ENCODE measurements at regions not wholly inside any gene's neighbourhood (a gene's known extent, or its start where the extent isn't known, plus 50 kb on each side); places are given as distances from the start of the nearest gene placed in this dataset.
A peak's percentile ranks its signal among the peaks of the same experiment; 100 is the strongest.

DNA sequence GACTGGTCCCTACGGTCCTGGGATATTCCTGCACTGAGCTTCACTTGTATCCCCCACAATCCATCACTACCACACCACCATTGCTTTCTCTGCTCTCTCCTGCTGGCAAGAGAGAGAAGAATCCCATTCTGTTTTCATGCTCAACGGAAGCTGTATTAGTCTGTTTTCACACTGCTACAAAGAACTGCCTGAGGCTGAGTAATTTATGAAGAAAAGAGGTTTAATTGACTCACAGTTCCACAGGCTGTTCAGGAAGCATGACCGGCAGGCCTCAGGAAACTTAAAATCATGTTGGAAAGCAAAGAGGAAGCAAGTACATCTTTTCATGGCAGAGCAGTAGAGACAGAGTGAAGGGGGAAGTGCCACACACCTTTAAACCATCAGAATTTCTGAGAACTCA is 260.4 kb upstream of the LYZL1 start:
- Mint-ChIP-seq H3K9me3 (ENCODE audit: unreplicated experiment) (peaks cover 7% of the 10 kb centered on the region), H3K4me1 (ENCODE audit: low read depth, unreplicated experiment) (peaks cover 18% of the 10 kb centered on the region), H3K4me3 (ENCODE audit: unreplicated experiment) (no peak overlapping the region), H3K27me3 (ENCODE audit: low read depth, unreplicated experiment) (peaks cover 2% of the 10 kb centered on the region), H3K27ac (ENCODE audit: unreplicated experiment) (no peak overlapping the region), H3K36me3 (ENCODE audit: low read depth, unreplicated experiment) (no peaks in the 10 kb centered on the region)
- no peaks in the 10 kb centered on the region for H3K36me3 ChIP-seq (ENCODE audit: insufficient read depth, low read length)
- no peak for FAIRE-seq
- no peaks in the 10 kb centered on the region for H3K79me2 ChIP-seq (ENCODE audit: insufficient read depth, low read length)
- H3K4me3 ChIP-seq (ENCODE audit: insufficient read depth, low read depth, low read length): no peak overlapping the region
- H3K9me3 ChIP-seq (ENCODE audit: insufficient read depth, low read depth, low read length): no peaks in the 10 kb centered on the region
- no peak for TF ChIP-seq EZH2 (IDR thresholded peaks at IDR 0.05; ENCODE audit: insufficient read depth, low read length)
- TF ChIP-seq, protein P1, sequence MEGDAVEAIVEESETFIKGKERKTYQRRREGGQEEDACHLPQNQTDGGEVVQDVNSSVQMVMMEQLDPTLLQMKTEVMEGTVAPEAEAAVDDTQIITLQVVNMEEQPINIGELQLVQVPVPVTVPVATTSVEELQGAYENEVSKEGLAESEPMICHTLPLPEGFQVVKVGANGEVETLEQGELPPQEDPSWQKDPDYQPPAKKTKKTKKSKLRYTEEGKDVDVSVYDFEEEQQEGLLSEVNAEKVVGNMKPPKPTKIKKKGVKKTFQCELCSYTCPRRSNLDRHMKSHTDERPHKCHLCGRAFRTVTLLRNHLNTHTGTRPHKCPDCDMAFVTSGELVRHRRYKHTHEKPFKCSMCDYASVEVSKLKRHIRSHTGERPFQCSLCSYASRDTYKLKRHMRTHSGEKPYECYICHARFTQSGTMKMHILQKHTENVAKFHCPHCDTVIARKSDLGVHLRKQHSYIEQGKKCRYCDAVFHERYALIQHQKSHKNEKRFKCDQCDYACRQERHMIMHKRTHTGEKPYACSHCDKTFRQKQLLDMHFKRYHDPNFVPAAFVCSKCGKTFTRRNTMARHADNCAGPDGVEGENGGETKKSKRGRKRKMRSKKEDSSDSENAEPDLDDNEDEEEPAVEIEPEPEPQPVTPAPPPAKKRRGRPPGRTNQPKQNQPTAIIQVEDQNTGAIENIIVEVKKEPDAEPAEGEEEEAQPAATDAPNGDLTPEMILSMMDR (IDR thresholded peaks at IDR 0.05; ENCODE audit: insufficient read depth, low read depth, low read length): no peak
- H4K20me1 ChIP-seq (ENCODE audit: insufficient read depth, low read length): no peaks in the 10 kb centered on the region
- no peak overlapping the region for H3K9ac ChIP-seq (ENCODE audit: low read length)
- no peak overlapping the region for H3K4me2 ChIP-seq (ENCODE audit: low read length)
- H2AFZ ChIP-seq (ENCODE audit: low read depth, low read length): peak overlapping the region; percentile 54
- H3K27ac ChIP-seq (ENCODE audit: low read depth, low read length): no peak overlapping the region
- H3K27me3 ChIP-seq (ENCODE audit: insufficient read depth, low read length): peaks cover 5% of the 10 kb centered on the region
- H3K4me1 ChIP-seq (ENCODE audit: insufficient read depth, low read length): no peaks in the 10 kb centered on the region
- no peak for DNase-seq (ENCODE audit: low read depth)

- no peak overlapping the region for H3K27ac Mint-ChIP-seq (ENCODE audit: unreplicated experiment)
- H3K4me1 Mint-ChIP-seq (ENCODE audit: low read depth, unreplicated experiment): peaks cover 15% of the 10 kb centered on the region
Observed at GRCh38 chr10:29030900-29031299, 258.0 kb upstream of the LYZL1 start.

GRCh38 chr10:29032169-29032568 is 256.7 kb upstream of the LYZL1 start:
- H3K36me3 Mint-ChIP-seq (ENCODE audit: low read depth, unreplicated experiment): no peaks in the 10 kb centered on the region
- no peaks in the 10 kb centered on the region for H3K79me2 ChIP-seq (ENCODE audit: insufficient read depth, low read length)
- DNase-seq (ENCODE audit: low read depth) (no peak), FAIRE-seq (no peak)
- peaks cover 7% of the 10 kb centered on the region for H3K9me3 Mint-ChIP-seq (ENCODE audit: unreplicated experiment)
- no peak overlapping the region for H3K4me3 Mint-ChIP-seq (ENCODE audit: unreplicated experiment)
- no peak overlapping the region for H3K27ac Mint-ChIP-seq (ENCODE audit: unreplicated experiment)
- H4K20me1 ChIP-seq (ENCODE audit: insufficient read depth, low read length): no peaks in the 10 kb centered on the region
- H3K27me3 ChIP-seq (ENCODE audit: insufficient read depth, low read length): peaks cover 3% of the 10 kb centered on the region
- no peaks in the 10 kb centered on the region for H3K36me3 ChIP-seq (ENCODE audit: insufficient read depth, low read length)
- no peaks in the 10 kb centered on the region for H3K4me1 ChIP-seq (ENCODE audit: insufficient read depth, low read length)
- H3K27ac ChIP-seq (ENCODE audit: low read depth, low read length): no peak overlapping the region
- H2AFZ ChIP-seq (ENCODE audit: low read depth, low read length): no peak overlapping the region
- peaks cover 7% of the 10 kb centered on the region for H3K4me1 Mint-ChIP-seq (ENCODE audit: low read depth, unreplicated experiment)
- no peak overlapping the region for H3K4me3 ChIP-seq (ENCODE audit: insufficient read depth, low read depth, low read length)
- no peak overlapping the region for H3K4me2 ChIP-seq (ENCODE audit: low read length)
- no peak overlapping the region for H3K9ac ChIP-seq (ENCODE audit: low read length)
- no peak for TF ChIP-seq EZH2 (IDR thresholded peaks at IDR 0.05; ENCODE audit: insufficient read depth, low read length)
- TF ChIP-seq, protein P1 (IDR thresholded peaks at IDR 0.05; ENCODE audit: insufficient read depth, low read depth, low read length): no peak
- H3K9me3 ChIP-seq (ENCODE audit: insufficient read depth, low read depth, low read length): no peaks in the 10 kb centered on the region
- peaks cover 2% of the 10 kb centered on the region for H3K27me3 Mint-ChIP-seq (ENCODE audit: low read depth, unreplicated experiment)

More at GRCh38 chr10:29030900-29031299, 258.0 kb upstream of the LYZL1 start:
- Histone ChIP-seq H3K27ac (ENCODE audit: low read depth, low read length) (no peak overlapping the region), H3K9me3 (ENCODE audit: insufficient read depth, low read depth, low read length) (no peaks in the 10 kb centered on the region), H2AFZ (ENCODE audit: low read depth, low read length) (no peak overlapping the region), H3K4me2 (ENCODE audit: low read length) (no peak overlapping the region), H3K4me1 (ENCODE audit: insufficient read depth, low read length) (no peaks in the 10 kb centered on the region), H3K9ac (ENCODE audit: low read length) (no peak overlapping the region), H3K27me3 (ENCODE audit: insufficient read depth, low read length) (peaks cover 5% of the 10 kb centered on the region), H3K4me3 (ENCODE audit: insufficient read depth, low read depth, low read length) (no peak overlapping the region), H3K79me2 (ENCODE audit: insufficient read depth, low read length) (no peaks in the 10 kb centered on the region), H3K36me3 (ENCODE audit: insufficient read depth, low read length) (no peaks in the 10 kb centered on the region), H4K20me1 (ENCODE audit: insufficient read depth, low read length) (no peaks in the 10 kb centered on the region)
- H3K4me3 Mint-ChIP-seq (ENCODE audit: unreplicated experiment): no peak overlapping the region
- H3K9me3 Mint-ChIP-seq (ENCODE audit: unreplicated experiment): peaks cover 7% of the 10 kb centered on the region
- peaks cover 2% of the 10 kb centered on the region for H3K27me3 Mint-ChIP-seq (ENCODE audit: low read depth, unreplicated experiment)
- no peaks in the 10 kb centered on the region for H3K36me3 Mint-ChIP-seq (ENCODE audit: low read depth, unreplicated experiment)
- no peak for TF ChIP-seq EZH2 (IDR thresholded peaks at IDR 0.05; ENCODE audit: insufficient read depth, low read length)
- TF ChIP-seq, protein P1 (IDR thresholded peaks at IDR 0.05; ENCODE audit: insufficient read depth, low read depth, low read length): no peak
- FAIRE-seq: no peak
- DNase-seq (ENCODE audit: low read depth): no peak
